Keratinocyte (primary cell): ENCODE measurements at regions not wholly inside any gene's neighbourhood (a gene's known extent, or its start where the extent isn't known, plus 50 kb on each side); places are given as distances from the start of the nearest gene placed in this dataset.

ENCODE experiments used
- EZH2 ChIP-seq: IDR thresholded peaks from one replicate; pipeline ENCODE4 v1.6.1; 2012; ENCODE audit warnings: inconsistent platforms, mild to moderate bottlenecking, low read length, moderate library complexity
- TF ChIP-seq, protein P1 (sequence below), 3 experiments: IDR thresholded peaks in 1 of 3; conservative IDR thresholded peaks in 1 of 3; optimal IDR thresholded peaks in 1 of 3; 2 replicates in 2 of 3; 3 replicates in 1 of 3; pipeline versions ENCODE3 to v1.5.1; 2011; ENCODE audit warnings: low read length in 3 of 3, mild to moderate bottlenecking in 3 of 3, moderate library complexity in 2 of 3, control low read depth in 1 of 3, inconsistent platforms in 1 of 3; ENCODE audit not compliant: insufficient read depth in 2 of 3; ENCODE audit errors: extremely low read depth in 1 of 3

DNA sequence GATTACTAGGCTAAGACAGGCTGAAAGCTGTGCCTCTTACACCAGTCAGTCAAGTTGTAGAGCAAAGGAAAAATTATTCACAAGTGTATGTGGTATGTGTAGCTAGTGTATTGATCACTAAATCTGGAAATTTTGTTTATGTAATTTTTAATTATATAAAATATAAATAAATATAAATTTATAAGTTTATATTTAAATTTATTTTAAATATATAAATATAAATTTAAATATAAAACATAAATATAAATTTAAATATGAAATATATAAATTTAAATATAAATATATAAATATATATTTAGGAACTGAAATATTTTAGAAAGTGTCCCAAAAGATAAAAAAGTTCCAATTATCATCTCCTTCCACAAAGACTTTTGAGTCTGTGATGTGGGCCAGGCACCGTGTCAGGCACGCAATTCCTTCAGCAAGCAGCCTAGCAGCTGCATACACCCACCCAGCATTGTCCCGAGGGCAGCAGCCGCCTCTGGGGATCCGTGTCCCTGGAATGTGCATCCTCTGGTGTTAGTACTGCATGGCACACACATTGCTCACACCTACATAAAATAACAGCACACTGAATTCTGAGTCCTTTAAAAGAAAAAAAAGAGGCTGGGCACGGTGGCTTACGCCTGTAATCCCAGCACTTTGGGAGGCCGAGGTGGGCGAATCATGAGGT is 1098.0 kb downstream of the BRD1 start:
- TF ChIP-seq EZH2 = no peak
- TF ChIP-seq, protein P1, sequence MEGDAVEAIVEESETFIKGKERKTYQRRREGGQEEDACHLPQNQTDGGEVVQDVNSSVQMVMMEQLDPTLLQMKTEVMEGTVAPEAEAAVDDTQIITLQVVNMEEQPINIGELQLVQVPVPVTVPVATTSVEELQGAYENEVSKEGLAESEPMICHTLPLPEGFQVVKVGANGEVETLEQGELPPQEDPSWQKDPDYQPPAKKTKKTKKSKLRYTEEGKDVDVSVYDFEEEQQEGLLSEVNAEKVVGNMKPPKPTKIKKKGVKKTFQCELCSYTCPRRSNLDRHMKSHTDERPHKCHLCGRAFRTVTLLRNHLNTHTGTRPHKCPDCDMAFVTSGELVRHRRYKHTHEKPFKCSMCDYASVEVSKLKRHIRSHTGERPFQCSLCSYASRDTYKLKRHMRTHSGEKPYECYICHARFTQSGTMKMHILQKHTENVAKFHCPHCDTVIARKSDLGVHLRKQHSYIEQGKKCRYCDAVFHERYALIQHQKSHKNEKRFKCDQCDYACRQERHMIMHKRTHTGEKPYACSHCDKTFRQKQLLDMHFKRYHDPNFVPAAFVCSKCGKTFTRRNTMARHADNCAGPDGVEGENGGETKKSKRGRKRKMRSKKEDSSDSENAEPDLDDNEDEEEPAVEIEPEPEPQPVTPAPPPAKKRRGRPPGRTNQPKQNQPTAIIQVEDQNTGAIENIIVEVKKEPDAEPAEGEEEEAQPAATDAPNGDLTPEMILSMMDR (optimal IDR thresholded peaks at IDR 0.05 in 1 of 3, IDR thresholded peaks at IDR 0.05 in 1 of 3, conservative IDR thresholded peaks at IDR 0.05 in 1 of 3; ENCODE audit: extremely low read depth in 1 of 3, insufficient read depth in 2 of 3, low read length in 3 of 3) = no peak
